ENCODE measurements at regions not wholly inside any gene's neighbourhood (a gene's known extent, or its start where the extent isn't known, plus 50 kb on each side); places are given as distances from the start of the nearest gene placed in this dataset.

DNA sequence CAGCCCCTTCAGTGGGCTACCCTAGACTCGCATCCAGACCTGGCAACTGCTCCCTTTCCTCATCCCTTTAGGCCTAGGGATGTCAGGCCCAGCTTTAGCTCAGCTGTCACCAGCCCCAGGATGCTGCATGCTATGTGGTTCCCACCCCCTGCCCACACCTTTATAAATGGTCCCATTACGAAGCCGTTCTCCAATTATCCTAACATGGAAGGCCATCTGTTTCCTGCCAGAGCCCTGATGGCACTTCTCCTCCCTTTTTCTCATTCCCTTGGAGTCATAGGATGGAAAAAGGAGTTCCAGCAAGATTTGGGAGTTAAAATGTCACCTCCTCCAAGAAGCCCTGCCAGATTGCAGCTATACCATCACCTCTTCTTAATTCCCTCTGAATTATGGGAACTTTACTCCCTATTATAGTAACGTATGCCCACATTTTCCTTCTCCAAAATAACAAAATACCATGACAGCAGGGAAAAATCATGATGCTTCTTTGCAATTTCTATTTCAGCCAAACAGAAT lies 205.0 kb upstream of the GRIK3 start:
- TF ChIP-seq, protein P1, sequence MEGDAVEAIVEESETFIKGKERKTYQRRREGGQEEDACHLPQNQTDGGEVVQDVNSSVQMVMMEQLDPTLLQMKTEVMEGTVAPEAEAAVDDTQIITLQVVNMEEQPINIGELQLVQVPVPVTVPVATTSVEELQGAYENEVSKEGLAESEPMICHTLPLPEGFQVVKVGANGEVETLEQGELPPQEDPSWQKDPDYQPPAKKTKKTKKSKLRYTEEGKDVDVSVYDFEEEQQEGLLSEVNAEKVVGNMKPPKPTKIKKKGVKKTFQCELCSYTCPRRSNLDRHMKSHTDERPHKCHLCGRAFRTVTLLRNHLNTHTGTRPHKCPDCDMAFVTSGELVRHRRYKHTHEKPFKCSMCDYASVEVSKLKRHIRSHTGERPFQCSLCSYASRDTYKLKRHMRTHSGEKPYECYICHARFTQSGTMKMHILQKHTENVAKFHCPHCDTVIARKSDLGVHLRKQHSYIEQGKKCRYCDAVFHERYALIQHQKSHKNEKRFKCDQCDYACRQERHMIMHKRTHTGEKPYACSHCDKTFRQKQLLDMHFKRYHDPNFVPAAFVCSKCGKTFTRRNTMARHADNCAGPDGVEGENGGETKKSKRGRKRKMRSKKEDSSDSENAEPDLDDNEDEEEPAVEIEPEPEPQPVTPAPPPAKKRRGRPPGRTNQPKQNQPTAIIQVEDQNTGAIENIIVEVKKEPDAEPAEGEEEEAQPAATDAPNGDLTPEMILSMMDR (IDR thresholded peaks at IDR 0.05; ENCODE audit: low read length): no peak
- no peak for TF ChIP-seq EZH2 (optimal IDR thresholded peaks at IDR 0.05; ENCODE audit: low read depth, low read length)

Measured in MM.1S (cell line).